Stimulated activated naive CD8-positive, alpha-beta T cell treated with anti-CD3 and anti-CD28 coated beads, Interleukin-15, Interleukin-2, amounts not matched to agents 100 ng/mL and 50 ng/mL, for 24 hours (primary cell): ENCODE measurements at regions not wholly inside any gene's neighbourhood (a gene's known extent, or its start where the extent isn't known, plus 50 kb on each side); places are given as distances from the start of the nearest gene placed in this dataset.

Source experiments
- H3K27ac Mint-ChIP-seq: one replicate; pipeline ENCODE4 v1.8.0; 2021; ENCODE audit warnings: mild to moderate bottlenecking, mixed read lengths
- H3K27me3 Mint-ChIP-seq: one replicate; pipeline ENCODE4 v1.8.0; 2021; ENCODE audit warnings: mixed read lengths
- H3K36me3 Mint-ChIP-seq: one replicate; pipeline ENCODE4 v1.8.0; 2021; ENCODE audit warnings: low read depth, mixed read lengths
- H3K4me1 Mint-ChIP-seq: one replicate; pipeline ENCODE4 v1.8.0; 2021; ENCODE audit warnings: low read depth, mixed read lengths
- H3K4me3 Mint-ChIP-seq: one replicate; pipeline ENCODE4 v1.8.0; 2021; ENCODE audit warnings: mild to moderate bottlenecking, mixed read lengths
- H3K9me3 Mint-ChIP-seq: one replicate; pipeline ENCODE4 v1.8.0; 2021; ENCODE audit warnings: mixed read lengths

DNA sequence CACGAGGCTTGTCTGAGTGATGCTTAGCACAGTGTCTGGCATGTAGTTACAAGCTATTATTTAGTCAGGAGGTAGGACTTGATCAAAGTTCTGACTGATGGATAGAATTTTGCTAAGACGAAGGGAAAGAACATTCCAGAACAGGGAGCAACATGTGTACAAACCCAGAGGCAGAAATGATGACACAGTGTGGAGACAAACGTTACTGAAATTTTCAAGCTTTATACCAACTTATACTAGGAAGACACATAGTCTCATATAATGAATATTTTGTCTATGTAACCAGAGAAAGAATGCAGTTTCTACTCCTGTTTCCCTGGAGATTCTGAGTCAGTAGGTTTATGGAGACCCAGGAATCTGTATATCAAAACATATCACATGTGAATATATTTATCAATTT is 123.4 kb downstream of the FAM124B start:
- Mint-ChIP-seq H3K4me3 (no peak overlapping the region), H3K27me3 (peaks cover 22% of the 10 kb centered on the region), H3K4me1 (no peaks in the 10 kb centered on the region), H3K9me3 (no peaks in the 10 kb centered on the region), H3K27ac (no peak overlapping the region), H3K36me3 (no peaks in the 10 kb centered on the region)

DNA sequence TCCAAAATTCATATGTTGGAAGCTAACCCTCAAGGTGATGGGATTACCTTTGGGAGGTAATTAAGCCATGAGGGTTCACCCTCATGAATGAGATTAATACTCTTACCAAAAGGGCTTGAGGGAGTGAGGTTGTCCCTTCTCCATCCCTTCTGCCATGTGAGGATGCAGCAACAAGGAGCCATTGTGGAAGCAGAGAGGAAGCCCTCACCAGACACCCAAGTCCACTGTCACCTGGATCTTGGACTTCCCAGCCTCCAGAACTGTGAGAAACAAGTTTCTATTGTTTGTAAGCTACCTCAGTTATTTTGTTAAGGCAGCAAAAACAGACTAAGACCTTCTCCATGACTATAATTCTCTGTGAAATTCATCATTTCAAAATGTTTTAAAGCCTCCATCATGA is 125.7 kb downstream of the FAM124B start:
- Mint-ChIP-seq H3K36me3 (no peaks in the 10 kb centered on the region), H3K27ac (no peak overlapping the region), H3K9me3 (no peaks in the 10 kb centered on the region), H3K27me3 (peaks cover 21% of the 10 kb centered on the region), H3K4me3 (no peak overlapping the region), H3K4me1 (no peaks in the 10 kb centered on the region)

DNA sequence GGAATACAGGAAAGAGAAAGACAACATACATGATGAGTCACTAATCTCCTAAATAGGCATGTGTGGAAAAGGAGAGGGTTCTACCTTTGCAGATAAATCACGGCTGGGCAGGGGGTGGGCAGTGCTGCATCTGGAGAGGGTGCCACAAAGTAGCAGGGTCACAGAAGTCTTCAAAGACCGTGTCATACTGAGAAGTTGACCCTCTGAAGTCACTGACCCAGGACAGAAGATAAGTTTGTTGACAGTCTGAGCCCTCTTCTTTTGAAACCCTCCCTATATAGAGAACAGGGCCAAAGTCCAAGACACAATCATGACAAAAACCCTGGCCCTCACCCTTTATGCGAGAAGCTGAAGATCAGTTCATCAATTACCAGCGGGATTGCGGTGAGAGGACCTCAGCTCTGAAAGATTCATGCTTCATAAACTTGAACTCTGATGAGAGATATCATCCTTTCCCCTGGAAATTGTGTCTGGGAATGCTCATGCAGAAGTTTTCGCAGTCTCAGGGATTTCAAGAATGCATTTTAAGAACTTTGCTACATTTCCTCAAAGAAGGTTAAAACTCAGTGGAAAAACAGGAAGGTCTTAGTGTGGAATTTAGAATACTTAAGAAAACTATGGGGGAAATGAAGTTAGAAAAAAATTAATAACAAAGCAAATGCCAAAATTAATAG is 129.5 kb downstream of the FAM124B start:
- Mint-ChIP-seq H3K36me3 (no peaks in the 10 kb centered on the region), H3K9me3 (no peaks in the 10 kb centered on the region), H3K27ac (no peak overlapping the region), H3K27me3 (peaks cover 17% of the 10 kb centered on the region), H3K4me1 (no peaks in the 10 kb centered on the region), H3K4me3 (no peak overlapping the region)

DNA sequence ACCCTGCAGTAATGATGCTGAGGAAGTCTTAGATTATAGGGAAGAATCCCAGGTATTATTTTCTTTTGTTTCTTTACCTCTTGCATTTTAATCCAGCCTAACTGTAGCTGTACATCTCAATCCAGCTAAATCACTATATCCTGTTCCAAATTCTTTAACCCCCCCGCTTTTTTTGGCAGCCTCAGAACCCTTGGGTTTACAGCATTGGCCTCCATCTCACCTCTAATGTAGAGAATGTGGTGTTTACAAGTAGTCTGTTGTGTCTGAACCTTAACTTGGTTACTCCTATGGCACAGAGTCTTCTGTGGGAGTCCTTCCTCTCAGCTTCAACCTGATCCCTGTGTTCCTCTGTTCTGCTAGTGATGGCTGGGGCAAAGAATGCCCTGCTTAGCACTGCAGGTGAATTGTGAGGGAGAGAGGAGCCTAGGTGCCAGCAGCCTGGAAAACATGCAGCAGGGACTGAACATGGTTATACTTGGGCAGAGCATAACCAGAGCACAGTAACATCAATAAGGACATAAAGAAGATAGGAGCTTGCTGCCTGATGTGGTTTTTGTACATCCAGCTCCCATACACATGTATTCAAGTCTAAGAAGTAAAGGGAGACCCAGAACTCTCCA is 130.2 kb downstream of the FAM124B start:
- no peaks in the 10 kb centered on the region for H3K9me3 Mint-ChIP-seq
- H3K36me3 Mint-ChIP-seq: no peaks in the 10 kb centered on the region
- H3K4me3 Mint-ChIP-seq: no peak overlapping the region
- H3K4me1 Mint-ChIP-seq: no peaks in the 10 kb centered on the region
- H3K27me3 Mint-ChIP-seq: peaks cover 17% of the 10 kb centered on the region
- no peak overlapping the region for H3K27ac Mint-ChIP-seq

DNA sequence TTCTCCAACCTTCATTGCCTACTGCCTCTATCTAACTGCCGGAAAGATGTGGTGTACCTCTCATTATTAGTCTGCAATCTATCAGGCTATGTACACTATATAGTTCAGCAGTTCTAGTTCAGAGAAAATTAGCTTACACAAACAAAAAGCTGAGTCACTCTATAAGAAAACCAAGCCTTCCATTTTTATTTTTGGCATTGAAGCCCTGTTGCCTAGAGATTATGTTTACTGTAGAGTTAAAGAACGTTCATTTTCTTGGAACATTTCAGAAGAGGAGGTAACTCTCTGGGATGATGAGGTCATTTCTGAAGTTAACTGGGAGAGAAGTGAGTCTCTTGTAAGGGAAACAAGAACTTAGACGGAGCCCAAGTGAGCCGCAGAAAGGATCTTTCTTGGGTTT is 133.5 kb downstream of the FAM124B start:
- no peaks in the 10 kb centered on the region for H3K9me3 Mint-ChIP-seq
- peaks cover 27% of the 10 kb centered on the region for H3K27me3 Mint-ChIP-seq
- H3K4me3 Mint-ChIP-seq: no peak overlapping the region
- H3K36me3 Mint-ChIP-seq: no peaks in the 10 kb centered on the region
- no peaks in the 10 kb centered on the region for H3K4me1 Mint-ChIP-seq
- no peak overlapping the region for H3K27ac Mint-ChIP-seq

- Mint-ChIP-seq H3K4me3 (no peak overlapping the region), H3K4me1 (peaks cover 9% of the 10 kb centered on the region), H3K27ac (no peak overlapping the region), H3K9me3 (no peaks in the 10 kb centered on the region), H3K36me3 (no peaks in the 10 kb centered on the region), H3K27me3 (peaks cover 31% of the 10 kb centered on the region)
Measured at GRCh38 chr2:224264259-224264658, 137.6 kb downstream of the FAM124B start.

DNA sequence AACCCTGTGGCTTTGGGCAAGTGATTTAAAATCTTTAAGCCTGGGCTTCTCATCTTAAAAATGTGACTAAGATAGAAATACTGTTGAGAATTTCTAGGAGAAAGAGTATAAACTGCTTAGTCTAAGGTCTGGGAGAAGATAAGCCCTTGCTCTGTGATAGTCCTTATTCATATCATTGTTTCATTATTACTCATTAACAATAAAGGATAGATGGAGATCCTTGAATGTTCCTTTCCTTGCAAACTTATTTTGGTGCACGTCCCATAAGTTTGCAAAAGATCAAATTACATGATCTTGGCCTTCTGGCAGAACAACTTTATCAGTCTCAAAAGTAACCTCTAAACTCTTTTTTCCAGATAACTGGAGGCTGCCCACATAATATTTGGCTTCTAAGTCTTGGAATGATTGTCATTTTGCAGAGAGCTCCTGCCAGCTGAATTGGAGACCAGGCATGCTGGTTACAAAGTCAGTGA is 138.3 kb downstream of the FAM124B start:
- no peaks in the 10 kb centered on the region for H3K36me3 Mint-ChIP-seq

DNA sequence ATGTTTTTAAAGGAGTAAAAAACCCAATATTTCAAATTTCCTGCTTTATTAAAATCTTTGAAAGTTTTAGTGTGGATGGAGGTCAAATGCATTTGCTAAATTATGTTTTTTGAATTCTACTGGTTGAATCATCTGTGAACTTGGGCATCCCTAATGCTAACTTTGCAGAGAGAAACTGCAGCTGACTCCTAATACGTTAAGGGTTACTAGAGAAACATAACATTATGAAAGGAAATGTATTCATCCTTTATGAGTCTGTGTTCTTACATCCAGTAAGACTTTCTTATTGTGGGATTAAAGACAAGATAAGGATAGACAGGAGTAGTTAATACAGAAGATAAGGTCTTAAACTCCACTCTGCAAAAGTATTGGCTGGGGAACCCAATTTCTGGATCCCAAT is 140.6 kb downstream of the FAM124B start:
- Mint-ChIP-seq H3K27me3 (peaks cover 42% of the 10 kb centered on the region), H3K9me3 (no peaks in the 10 kb centered on the region), H3K4me3 (no peak overlapping the region), H3K27ac (no peak overlapping the region), H3K36me3 (no peaks in the 10 kb centered on the region), H3K4me1 (peaks cover 9% of the 10 kb centered on the region)

More for the DNA sequence above, 138.3 kb downstream of the FAM124B start:
- peaks cover 35% of the 10 kb centered on the region for H3K27me3 Mint-ChIP-seq
- no peaks in the 10 kb centered on the region for H3K9me3 Mint-ChIP-seq
- no peak overlapping the region for H3K4me3 Mint-ChIP-seq
- H3K4me1 Mint-ChIP-seq: peaks cover 9% of the 10 kb centered on the region
- no peak overlapping the region for H3K27ac Mint-ChIP-seq

GRCh38 chr2:224260372-224261020 is 141.4 kb downstream of the FAM124B start:
- no peak overlapping the region for H3K4me3 Mint-ChIP-seq
- H3K27ac Mint-ChIP-seq: peak overlapping the region; percentile 34
- no peaks in the 10 kb centered on the region for H3K36me3 Mint-ChIP-seq
- H3K27me3 Mint-ChIP-seq: peaks cover 43% of the 10 kb centered on the region
- H3K4me1 Mint-ChIP-seq: peaks cover 9% of the 10 kb centered on the region
- no peaks in the 10 kb centered on the region for H3K9me3 Mint-ChIP-seq

DNA sequence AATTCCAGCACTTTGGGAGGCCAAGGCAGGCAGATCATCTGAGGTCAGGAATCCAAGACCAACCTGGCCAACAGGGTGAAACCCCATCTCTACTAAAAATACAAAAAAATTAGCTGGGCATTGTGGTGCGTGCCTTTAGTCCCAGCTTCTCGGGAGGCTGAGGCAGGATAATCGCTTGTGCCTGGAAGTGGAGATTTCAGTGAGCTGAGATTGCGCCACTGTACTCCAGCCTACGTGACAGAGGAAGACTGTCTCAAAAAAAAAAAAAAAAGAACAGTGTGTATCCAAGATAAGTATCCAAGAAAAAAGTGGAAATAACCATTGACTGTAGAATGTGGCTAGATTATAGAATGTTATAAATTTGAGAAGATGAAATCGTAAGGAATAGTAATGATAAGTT is 142.1 kb downstream of the FAM124B start:
- Mint-ChIP-seq H3K27me3 (peaks cover 43% of the 10 kb centered on the region), H3K4me1 (peaks cover 9% of the 10 kb centered on the region), H3K4me3 (no peak overlapping the region), H3K9me3 (no peaks in the 10 kb centered on the region), H3K27ac (no peak overlapping the region), H3K36me3 (no peaks in the 10 kb centered on the region)

DNA sequence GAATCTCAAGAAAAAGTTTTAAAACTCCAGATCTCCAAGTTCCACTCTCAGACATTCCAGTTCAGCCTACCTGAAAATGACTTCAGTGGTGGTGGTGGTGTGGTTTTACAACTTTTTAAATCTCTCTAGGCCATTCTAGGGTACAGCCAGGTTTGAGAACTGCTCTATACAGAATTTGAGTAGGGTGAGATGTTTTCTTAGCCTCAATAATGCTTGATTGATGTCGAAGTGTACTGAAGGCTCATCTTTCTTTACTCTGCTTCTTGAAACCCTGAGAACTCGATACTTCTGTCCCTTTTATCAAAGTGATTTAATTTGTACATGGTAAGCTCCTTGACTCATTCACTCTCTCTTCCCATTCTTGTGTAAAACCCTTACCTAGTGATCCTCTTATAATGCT is 143.8 kb downstream of the FAM124B start:
- Mint-ChIP-seq H3K9me3 (no peaks in the 10 kb centered on the region), H3K27me3 (peaks cover 52% of the 10 kb centered on the region), H3K36me3 (no peaks in the 10 kb centered on the region), H3K4me1 (peaks cover 9% of the 10 kb centered on the region), H3K4me3 (no peak overlapping the region), H3K27ac (no peak overlapping the region)

DNA sequence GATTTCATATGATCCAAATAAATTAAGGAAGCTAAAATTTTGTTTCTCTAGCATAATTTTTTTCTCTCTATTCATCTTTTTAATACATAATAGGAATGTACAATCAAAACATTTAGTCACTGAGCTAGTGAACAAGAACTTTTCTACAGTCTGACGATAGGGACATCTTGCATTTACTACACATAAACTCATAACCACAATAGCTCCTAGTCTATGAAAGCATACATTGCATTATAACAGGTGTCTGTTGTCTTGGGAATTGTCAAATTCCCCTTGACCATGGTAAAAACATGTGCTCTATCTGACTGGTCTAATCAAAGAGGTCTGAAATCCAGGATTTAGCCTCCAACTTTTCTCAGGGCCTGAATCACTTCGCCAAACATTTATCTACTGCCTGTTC is 144.8 kb downstream of the FAM124B start:
- Mint-ChIP-seq H3K27me3 (peaks cover 58% of the 10 kb centered on the region), H3K27ac (no peak overlapping the region)

GRCh38 chr2:224253464-224253863 is 148.4 kb downstream of the FAM124B start:
- H3K9me3 Mint-ChIP-seq: no peaks in the 10 kb centered on the region
- H3K27me3 Mint-ChIP-seq: peaks cover 50% of the 10 kb centered on the region
- no peak overlapping the region for H3K27ac Mint-ChIP-seq
- no peak overlapping the region for H3K4me3 Mint-ChIP-seq
- peaks cover 11% of the 10 kb centered on the region for H3K4me1 Mint-ChIP-seq
- H3K36me3 Mint-ChIP-seq: no peaks in the 10 kb centered on the region

More for the DNA sequence above, 144.8 kb downstream of the FAM124B start:
- Mint-ChIP-seq H3K4me1 (peaks cover 9% of the 10 kb centered on the region), H3K36me3 (no peaks in the 10 kb centered on the region), H3K4me3 (no peak overlapping the region), H3K9me3 (no peaks in the 10 kb centered on the region)

GRCh38 chr2:224252631-224253030 is 149.3 kb downstream of the FAM124B start:
- Mint-ChIP-seq H3K27ac (no peak overlapping the region), H3K27me3 (peaks cover 49% of the 10 kb centered on the region), H3K9me3 (no peaks in the 10 kb centered on the region), H3K4me3 (no peak overlapping the region), H3K4me1 (peaks cover 11% of the 10 kb centered on the region), H3K36me3 (no peaks in the 10 kb centered on the region)

DNA sequence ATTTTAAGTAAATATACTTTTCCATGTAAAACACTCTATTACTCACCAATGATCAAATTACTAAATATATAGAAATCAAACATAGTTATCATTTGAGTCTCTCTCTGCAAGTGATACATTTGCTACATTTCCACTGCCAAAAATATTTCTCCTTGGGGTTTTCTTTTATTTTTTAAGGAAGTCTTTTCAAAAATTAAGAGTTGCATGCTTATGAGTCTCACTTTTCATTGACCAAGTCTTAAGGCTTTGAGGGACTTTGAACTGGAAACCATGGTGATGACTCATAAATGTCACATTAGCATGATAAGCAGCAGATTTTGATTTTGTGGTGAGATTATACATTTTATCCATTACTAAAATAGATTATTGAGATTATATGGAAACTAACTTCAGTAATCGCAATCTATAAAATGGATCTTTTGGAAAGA is 152.9 kb downstream of the FAM124B start:
- Mint-ChIP-seq H3K27ac (no peak overlapping the region), H3K4me3 (no peak overlapping the region), H3K4me1 (peaks cover 11% of the 10 kb centered on the region), H3K27me3 (peaks cover 20% of the 10 kb centered on the region), H3K9me3 (no peaks in the 10 kb centered on the region), H3K36me3 (no peaks in the 10 kb centered on the region)
